ENCODE measurements at regions not wholly inside any gene's neighbourhood (a gene's known extent, or its start where the extent isn't known, plus 50 kb on each side); places are given as distances from the start of the nearest gene placed in this dataset.

- peaks cover 33% of the 10 kb centered on the region for H3K9me3 Mint-ChIP-seq
- DNase-seq = no peak
- H3K27me3 Mint-ChIP-seq (ENCODE audit: low read depth, poor library complexity) = peaks cover 7% of the 10 kb centered on the region
- peaks cover 21% of the 10 kb centered on the region for H3K36me3 Mint-ChIP-seq (ENCODE audit: low read depth)
- H3K4me3 Mint-ChIP-seq = no peak overlapping the region
- TF ChIP-seq CTCF (IDR thresholded peaks at IDR 0.05) = no peak
- H3K27ac Mint-ChIP-seq = no peak overlapping the region
- H3K4me1 Mint-ChIP-seq = peaks cover 36% of the 10 kb centered on the region
Measured at GRCh38 chr2:238600506-238601432, 174.0 kb downstream of the ASB1 start.

GRCh38 chr2:238601433-238602222, 174.9 kb downstream of the ASB1 start:
- Mint-ChIP-seq H3K4me3 (no peak overlapping the region), H3K36me3 (ENCODE audit: low read depth) (peaks cover 21% of the 10 kb centered on the region), H3K4me1 (peaks cover 33% of the 10 kb centered on the region), H3K27ac (no peak overlapping the region), H3K9me3 (peaks cover 42% of the 10 kb centered on the region), H3K27me3 (ENCODE audit: low read depth, poor library complexity) (peaks cover 4% of the 10 kb centered on the region)
- no peak for DNase-seq
- no peak for TF ChIP-seq CTCF (IDR thresholded peaks at IDR 0.05)

- H3K4me3 Mint-ChIP-seq = no peak overlapping the region
Measured at GRCh38 chr2:238602223-238602960, 175.7 kb downstream of the ASB1 start.

GRCh38 chr2:238603596-238603995, 176.9 kb downstream of the ASB1 start:
- no peak for TF ChIP-seq CTCF (IDR thresholded peaks at IDR 0.05)
- H3K36me3 Mint-ChIP-seq (ENCODE audit: low read depth) = peaks cover 31% of the 10 kb centered on the region
- H3K4me1 Mint-ChIP-seq = peaks cover 13% of the 10 kb centered on the region
- no peak overlapping the region for H3K4me3 Mint-ChIP-seq
- DNase-seq = no peak
- H3K27ac Mint-ChIP-seq = no peak overlapping the region
- peaks cover 61% of the 10 kb centered on the region for H3K9me3 Mint-ChIP-seq
- H3K27me3 Mint-ChIP-seq (ENCODE audit: low read depth, poor library complexity) = peaks cover 4% of the 10 kb centered on the region

More at GRCh38 chr2:238602223-238602960, 175.7 kb downstream of the ASB1 start:
- TF ChIP-seq CTCF (IDR thresholded peaks at IDR 0.05) = no peak
- Mint-ChIP-seq H3K27ac (no peak overlapping the region), H3K27me3 (ENCODE audit: low read depth, poor library complexity) (peaks cover 4% of the 10 kb centered on the region), H3K4me1 (peaks cover 25% of the 10 kb centered on the region), H3K9me3 (peaks cover 49% of the 10 kb centered on the region), H3K36me3 (ENCODE audit: low read depth) (peaks cover 26% of the 10 kb centered on the region)
- DNase-seq = no peak

- Mint-ChIP-seq H3K4me1 (peaks cover 5% of the 10 kb centered on the region), H3K36me3 (ENCODE audit: low read depth) (peaks cover 31% of the 10 kb centered on the region), H3K9me3 (peaks cover 85% of the 10 kb centered on the region), H3K27me3 (ENCODE audit: low read depth, poor library complexity) (peaks cover 4% of the 10 kb centered on the region), H3K27ac (no peak overlapping the region), H3K4me3 (no peak overlapping the region)
- no peak for TF ChIP-seq CTCF (IDR thresholded peaks at IDR 0.05)
- no peak for DNase-seq
Measured at GRCh38 chr2:238606311-238606710, 179.6 kb downstream of the ASB1 start.
